Neural cell (in vitro differentiated cells): ENCODE measurements at regions not wholly inside any gene's neighbourhood (a gene's known extent, or its start where the extent isn't known, plus 50 kb on each side); places are given as distances from the start of the nearest gene placed in this dataset.

Experiments
- H2AFZ ChIP-seq: fragments of 200-600, 300-800 bp; sonication (generic), shearing (Covaris generic); 2 replicates; pipeline ENCODE4 v1.6.0; 2014; ENCODE audit warnings: low read depth, mild to moderate bottlenecking, antibody characterized with exemption, low read length, moderate library complexity
- H3F3A ChIP-seq: fragments of 200-600 bp; shearing (Covaris generic); 2 replicates; pipeline ENCODE4 v1.6.1; 2016; ENCODE audit warnings: mild to moderate bottlenecking, moderate library complexity, mixed read lengths, antibody characterized with exemption, low read length; ENCODE audit not compliant: insufficient read depth, poor library complexity, severe bottlenecking
- H3K27ac ChIP-seq: fragments of 200-600, 300-800 bp; sonication (generic), shearing (Covaris generic); 2 replicates; pipeline ENCODE4 v1.5.1; 2014; ENCODE audit warnings: mild to moderate bottlenecking, low read length, moderate library complexity
- H3K27me3 ChIP-seq: fragments of 300-800, 200-600 bp; sonication (generic), shearing (Covaris generic); 2 replicates; pipeline ENCODE4 v1.6.0; 2014; ENCODE audit warnings: mild to moderate bottlenecking, low read depth, low read length, moderate library complexity; ENCODE audit not compliant: insufficient read depth
- H3K36me3 ChIP-seq: fragments of 300-800, 200-600 bp; sonication (generic), shearing (Covaris generic); 2 replicates; pipeline ENCODE4 v1.5.1; 2014; ENCODE audit warnings: mild to moderate bottlenecking, antibody characterized with exemption, low read length, moderate library complexity; ENCODE audit not compliant: insufficient read depth
- H3K4me2 ChIP-seq: fragments of 300-800, 200-600 bp; sonication (generic), shearing (Covaris generic); 2 replicates; pipeline ENCODE4 v1.6.0; 2014; ENCODE audit warnings: mild to moderate bottlenecking, low read length
- H3K4me3 ChIP-seq: fragments of 300-800, 200-600 bp; sonication (generic), shearing (Covaris generic); 2 replicates; pipeline ENCODE4 v1.5.1; 2014; ENCODE audit warnings: mild to moderate bottlenecking, low read length, moderate library complexity
- H3K79me2 ChIP-seq: fragments of 200-600 bp; shearing (Covaris generic); replicated peaks from 2 replicates; pipeline ENCODE4 v1.6.0; 2014; ENCODE audit warnings: mild to moderate bottlenecking, low read length, moderate library complexity; ENCODE audit not compliant: insufficient read depth
- H3K9ac ChIP-seq: fragments of 300-800, 200-600 bp; sonication (generic), shearing (Covaris generic); 2 replicates; pipeline ENCODE4 v1.6.1; 2016; ENCODE audit warnings: mild to moderate bottlenecking, low read length, mixed read lengths
- H3K9me2 ChIP-seq: fragments of 200-600 bp; shearing (Covaris generic); 2 replicates; pipeline ENCODE4 v1.6.1; 2016; ENCODE audit warnings: mild to moderate bottlenecking, low read length, mixed read lengths; ENCODE audit not compliant: insufficient read depth
- H3K9me3 ChIP-seq: fragments of 200-600, 300-800 bp; sonication (generic), shearing (Covaris generic); 2 replicates; pipeline ENCODE4 v1.6.1; 2016; ENCODE audit warnings: mild to moderate bottlenecking, mixed run types, low read length, moderate library complexity, mixed read lengths
- H4K20me1 ChIP-seq: fragments of 200-600 bp; shearing (Covaris generic); 2 replicates; pipeline ENCODE4 v1.6.1; 2016; ENCODE audit warnings: mild to moderate bottlenecking, mixed run types; ENCODE audit not compliant: insufficient read depth
- EP300 ChIP-seq: fragments of 450-650 bp; conservative IDR thresholded peaks from 2 replicates; pipeline ENCODE4 v1.6.1; 2014; ENCODE audit warnings: antibody characterized with exemption, mild to moderate bottlenecking, moderate library complexity; ENCODE audit not compliant: poor library complexity, severe bottlenecking
- EZH2 ChIP-seq: fragments of 200-600, 300-800 bp; shearing (Covaris generic), sonication (generic); IDR thresholded peaks from 2 replicates; pipeline ENCODE4 v1.6.1; 2014; ENCODE audit warnings: antibody characterized with exemption, low read length, borderline replicate concordance, mild to moderate bottlenecking; ENCODE audit not compliant: insufficient read depth, poor library complexity, severe bottlenecking
- MXI1 ChIP-seq: fragments of 450-650 bp; conservative IDR thresholded peaks from 2 replicates; pipeline ENCODE4 v1.6.1; 2014; ENCODE audit warnings: antibody characterized with exemption, mild to moderate bottlenecking; ENCODE audit not compliant: poor library complexity, severe bottlenecking
- POLR2AphosphoS5 ChIP-seq: IDR thresholded peaks from 2 replicates; pipeline ENCODE4 v1.6.1; 2012
- RAD21 ChIP-seq: fragments of 450-650 bp; conservative IDR thresholded peaks from 2 replicates; pipeline ENCODE4 v1.6.1; 2014; ENCODE audit warnings: antibody characterized with exemption, mild to moderate bottlenecking, moderate library complexity
- SMC3 ChIP-seq: fragments of 450-650 bp; conservative IDR thresholded peaks from 2 replicates; pipeline ENCODE4 v1.6.1; 2014; ENCODE audit warnings: antibody characterized with exemption, mild to moderate bottlenecking, moderate library complexity; ENCODE audit not compliant: poor library complexity
- TAF1 ChIP-seq: IDR thresholded peaks from 2 replicates; pipeline ENCODE4 v1.6.1; 2012; ENCODE audit warnings: low read depth
- TF ChIP-seq, protein P1 (sequence below): fragments of 450-650 bp; IDR thresholded peaks from 2 replicates; pipeline ENCODE4 v1.5.1; 2014; ENCODE audit warnings: antibody characterized with exemption, mild to moderate bottlenecking, moderate library complexity; ENCODE audit not compliant: poor library complexity, severe bottlenecking
- TF ChIP-seq, protein P2 (sequence below): IDR thresholded peaks from 2 replicates; pipeline ENCODE4 v1.6.1; 2012; ENCODE audit warnings: borderline replicate concordance

DNA sequence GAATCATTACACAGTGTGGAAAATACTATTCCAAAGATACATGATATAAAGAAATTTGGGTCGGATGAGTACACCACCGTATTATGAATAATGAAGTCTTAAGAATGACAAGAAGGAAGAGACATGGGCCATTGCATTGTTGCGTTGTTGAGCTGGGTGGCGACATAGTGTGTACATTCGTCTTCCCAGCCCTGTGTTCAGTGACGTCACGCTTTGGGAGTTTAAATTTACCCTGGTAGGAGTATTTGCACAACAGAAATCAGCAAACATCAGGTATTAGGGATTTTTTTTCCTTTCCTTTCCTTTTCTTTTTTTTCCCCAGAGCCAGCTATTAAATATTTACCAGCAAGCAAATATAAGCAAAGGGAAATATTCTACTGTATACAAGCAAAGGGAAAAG is 347.2 kb upstream of the NETO1 start:
- no peak overlapping the region for H3K9ac ChIP-seq
- no peak overlapping the region for H3K4me2 ChIP-seq
- no peak for TF ChIP-seq POLR2AphosphoS5
- no peak for TF ChIP-seq EZH2
- TF ChIP-seq SMC3: no peak
- no peak for TF ChIP-seq MXI1
- TF ChIP-seq, protein P1, sequence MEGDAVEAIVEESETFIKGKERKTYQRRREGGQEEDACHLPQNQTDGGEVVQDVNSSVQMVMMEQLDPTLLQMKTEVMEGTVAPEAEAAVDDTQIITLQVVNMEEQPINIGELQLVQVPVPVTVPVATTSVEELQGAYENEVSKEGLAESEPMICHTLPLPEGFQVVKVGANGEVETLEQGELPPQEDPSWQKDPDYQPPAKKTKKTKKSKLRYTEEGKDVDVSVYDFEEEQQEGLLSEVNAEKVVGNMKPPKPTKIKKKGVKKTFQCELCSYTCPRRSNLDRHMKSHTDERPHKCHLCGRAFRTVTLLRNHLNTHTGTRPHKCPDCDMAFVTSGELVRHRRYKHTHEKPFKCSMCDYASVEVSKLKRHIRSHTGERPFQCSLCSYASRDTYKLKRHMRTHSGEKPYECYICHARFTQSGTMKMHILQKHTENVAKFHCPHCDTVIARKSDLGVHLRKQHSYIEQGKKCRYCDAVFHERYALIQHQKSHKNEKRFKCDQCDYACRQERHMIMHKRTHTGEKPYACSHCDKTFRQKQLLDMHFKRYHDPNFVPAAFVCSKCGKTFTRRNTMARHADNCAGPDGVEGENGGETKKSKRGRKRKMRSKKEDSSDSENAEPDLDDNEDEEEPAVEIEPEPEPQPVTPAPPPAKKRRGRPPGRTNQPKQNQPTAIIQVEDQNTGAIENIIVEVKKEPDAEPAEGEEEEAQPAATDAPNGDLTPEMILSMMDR: no peak
- TF ChIP-seq, protein P2, sequence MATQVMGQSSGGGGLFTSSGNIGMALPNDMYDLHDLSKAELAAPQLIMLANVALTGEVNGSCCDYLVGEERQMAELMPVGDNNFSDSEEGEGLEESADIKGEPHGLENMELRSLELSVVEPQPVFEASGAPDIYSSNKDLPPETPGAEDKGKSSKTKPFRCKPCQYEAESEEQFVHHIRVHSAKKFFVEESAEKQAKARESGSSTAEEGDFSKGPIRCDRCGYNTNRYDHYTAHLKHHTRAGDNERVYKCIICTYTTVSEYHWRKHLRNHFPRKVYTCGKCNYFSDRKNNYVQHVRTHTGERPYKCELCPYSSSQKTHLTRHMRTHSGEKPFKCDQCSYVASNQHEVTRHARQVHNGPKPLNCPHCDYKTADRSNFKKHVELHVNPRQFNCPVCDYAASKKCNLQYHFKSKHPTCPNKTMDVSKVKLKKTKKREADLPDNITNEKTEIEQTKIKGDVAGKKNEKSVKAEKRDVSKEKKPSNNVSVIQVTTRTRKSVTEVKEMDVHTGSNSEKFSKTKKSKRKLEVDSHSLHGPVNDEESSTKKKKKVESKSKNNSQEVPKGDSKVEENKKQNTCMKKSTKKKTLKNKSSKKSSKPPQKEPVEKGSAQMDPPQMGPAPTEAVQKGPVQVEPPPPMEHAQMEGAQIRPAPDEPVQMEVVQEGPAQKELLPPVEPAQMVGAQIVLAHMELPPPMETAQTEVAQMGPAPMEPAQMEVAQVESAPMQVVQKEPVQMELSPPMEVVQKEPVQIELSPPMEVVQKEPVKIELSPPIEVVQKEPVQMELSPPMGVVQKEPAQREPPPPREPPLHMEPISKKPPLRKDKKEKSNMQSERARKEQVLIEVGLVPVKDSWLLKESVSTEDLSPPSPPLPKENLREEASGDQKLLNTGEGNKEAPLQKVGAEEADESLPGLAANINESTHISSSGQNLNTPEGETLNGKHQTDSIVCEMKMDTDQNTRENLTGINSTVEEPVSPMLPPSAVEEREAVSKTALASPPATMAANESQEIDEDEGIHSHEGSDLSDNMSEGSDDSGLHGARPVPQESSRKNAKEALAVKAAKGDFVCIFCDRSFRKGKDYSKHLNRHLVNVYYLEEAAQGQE: no peak
- TF ChIP-seq RAD21: no peak
- TF ChIP-seq EP300: no peak
- no peak for TF ChIP-seq TAF1
- no peaks in the 10 kb centered on the region for H3K79me2 ChIP-seq
- no peaks in the 10 kb centered on the region for H3K9me3 ChIP-seq
- H3F3A ChIP-seq: no peaks in the 10 kb centered on the region
- H2AFZ ChIP-seq: no peak overlapping the region
- no peaks in the 10 kb centered on the region for H3K36me3 ChIP-seq
- no peak overlapping the region for H3K27ac ChIP-seq
- no peaks in the 10 kb centered on the region for H3K27me3 ChIP-seq
- no peak overlapping the region for H3K4me3 ChIP-seq
- H4K20me1 ChIP-seq: no peaks in the 10 kb centered on the region
- H3K9me2 ChIP-seq: no peaks in the 10 kb centered on the region

DNA sequence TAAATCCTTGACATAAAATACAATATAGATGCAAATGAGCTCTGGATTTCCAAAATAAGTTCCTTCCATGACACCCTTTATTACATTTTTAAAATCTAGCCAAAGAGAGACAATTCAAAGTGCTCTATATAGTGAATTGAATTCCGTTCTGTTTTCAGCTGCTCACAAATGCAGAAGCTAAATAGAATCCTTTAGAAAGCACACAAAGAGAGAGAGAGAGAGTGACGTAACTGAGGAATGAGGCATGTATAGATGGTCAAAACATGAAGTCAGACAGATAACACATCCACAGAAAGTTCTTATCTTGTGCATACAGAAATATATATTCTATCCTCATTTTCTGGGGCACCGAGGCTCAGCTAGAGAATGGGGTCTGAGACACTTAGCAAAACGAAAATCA is 344.7 kb upstream of the NETO1 start:
- Histone ChIP-seq H3K4me3 (no peak overlapping the region), H3K79me2 (no peaks in the 10 kb centered on the region), H3K9me3 (no peaks in the 10 kb centered on the region), H2AFZ (no peak overlapping the region), H3K27ac (no peak overlapping the region), H3K27me3 (no peaks in the 10 kb centered on the region), H3K4me2 (no peak overlapping the region), H3K9ac (no peak overlapping the region), H3K36me3 (no peaks in the 10 kb centered on the region), H3F3A (no peaks in the 10 kb centered on the region), H4K20me1 (no peaks in the 10 kb centered on the region), H3K9me2 (no peaks in the 10 kb centered on the region)
- TF ChIP-seq EP300: no peak

DNA sequence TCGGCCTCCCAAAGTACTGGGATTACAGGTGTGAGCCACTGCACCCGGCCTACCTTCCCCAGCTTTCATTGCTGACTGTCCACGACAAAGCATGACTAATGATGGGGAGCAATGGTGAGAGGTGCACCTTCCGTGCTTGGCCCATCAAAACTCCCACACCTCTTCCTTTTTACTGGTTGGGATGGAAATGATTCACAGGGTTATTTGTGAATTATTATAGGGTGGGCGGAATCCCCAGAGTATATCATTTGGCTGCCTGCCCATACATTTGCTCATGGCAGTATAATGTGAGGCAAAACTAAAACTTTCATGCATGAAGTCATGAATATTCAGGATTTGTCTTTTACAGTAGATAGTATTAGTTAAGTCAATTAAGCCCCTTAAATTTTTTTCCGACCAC is 334.2 kb upstream of the NETO1 start:
- no peak overlapping the region for H3K4me2 ChIP-seq
- no peaks in the 10 kb centered on the region for H3K27me3 ChIP-seq
- H3K9me2 ChIP-seq: no peaks in the 10 kb centered on the region
- no peak overlapping the region for H2AFZ ChIP-seq
- H3K36me3 ChIP-seq: no peaks in the 10 kb centered on the region
- no peak overlapping the region for H3K27ac ChIP-seq
- no peak overlapping the region for H3K4me3 ChIP-seq
- H4K20me1 ChIP-seq: no peaks in the 10 kb centered on the region
- H3K9ac ChIP-seq: no peak overlapping the region
- TF ChIP-seq MXI1 (no peak), RAD21 (no peak)
- H3F3A ChIP-seq: no peaks in the 10 kb centered on the region
- no peaks in the 10 kb centered on the region for H3K9me3 ChIP-seq
- H3K79me2 ChIP-seq: no peaks in the 10 kb centered on the region
